ENCODE measurements at regions not wholly inside any gene's neighbourhood (a gene's known extent, or its start where the extent isn't known, plus 50 kb on each side); places are given as distances from the start of the nearest gene placed in this dataset.
A peak's percentile ranks its signal among the peaks of the same experiment; 100 is the strongest.

GRCh38 chr12:94077209-94077608 lies 71.2 kb upstream of the PLXNC1 start:
- no peak for TF ChIP-seq Cebpa-rat (IDR thresholded peaks at IDR 0.05)
- no peaks in the 10 kb centered on the region for H3K9me3 ChIP-seq (replicated peaks in 1 of 11)

GRCh38 chr12:94078138-94078723 lies 70.1 kb upstream of the PLXNC1 start:
- no peaks in the 10 kb centered on the region for H3K27me3 ChIP-seq
- no peaks in the 10 kb centered on the region for H3K36me3 ChIP-seq
- peaks cover 8 to 30% (median 21%) of the 10 kb centered on the region in 10 experiments for H3K4me1 ChIP-seq
- no peak for TF ChIP-seq Cebpa-rat (IDR thresholded peaks at IDR 0.05)
- H3K9ac ChIP-seq: no peak overlapping the region
- no peak overlapping the region for H3K4me3 ChIP-seq
- H3K27ac ChIP-seq: no peak overlapping the region
- no peaks in the 10 kb centered on the region for H4K20me1 ChIP-seq
- H3K9me3 ChIP-seq (replicated peaks in 1 of 11): peaks cover 0 to 8% (median 0%) of the 10 kb centered on the region in 11 experiments; a peak in 3 of 22 replicates
- H3K4me2 ChIP-seq: peak overlapping the region in 5 of 11 experiments; percentile 1 to 10 (median 9); a peak in 5 of 22 replicates

More at GRCh38 chr12:94077209-94077608, 71.2 kb upstream of the PLXNC1 start:
- no peaks in the 10 kb centered on the region for H4K20me1 ChIP-seq
- H3K4me3 ChIP-seq: no peak overlapping the region
- no peaks in the 10 kb centered on the region for H3K36me3 ChIP-seq
- H3K4me2 ChIP-seq: no peak overlapping the region
- H3K27me3 ChIP-seq: no peaks in the 10 kb centered on the region
- H3K27ac ChIP-seq: no peak overlapping the region
- H3K4me1 ChIP-seq: peaks cover 8 to 30% (median 21%) of the 10 kb centered on the region in 10 experiments
- H3K9ac ChIP-seq: no peak overlapping the region

GRCh38 chr12:94078736-94079509 lies 69.5 kb upstream of the PLXNC1 start:
- peak overlapping the region in 2 of 11 experiments; percentile 9 to 10; a peak in 2 of 22 replicates for H3K4me2 ChIP-seq
- peaks cover 8 to 30% (median 21%) of the 10 kb centered on the region in 10 experiments for H3K4me1 ChIP-seq
- no peak overlapping the region for H3K9ac ChIP-seq
- H4K20me1 ChIP-seq: no peaks in the 10 kb centered on the region
- H3K27ac ChIP-seq: no peak overlapping the region
- H3K9me3 ChIP-seq (replicated peaks in 1 of 11): peaks cover 0 to 8% (median 0%) of the 10 kb centered on the region in 11 experiments; a peak in 4 of 22 replicates
- no peaks in the 10 kb centered on the region for H3K27me3 ChIP-seq
- TF ChIP-seq Cebpa-rat (IDR thresholded peaks at IDR 0.05): no peak
- H3K4me3 ChIP-seq: no peak overlapping the region
- H3K36me3 ChIP-seq: no peaks in the 10 kb centered on the region

GRCh38 chr12:94079566-94080340 lies 68.6 kb upstream of the PLXNC1 start:
- no peaks in the 10 kb centered on the region for H3K27me3 ChIP-seq
- peaks cover 0 to 11% (median 4%) of the 10 kb centered on the region in 11 experiments; a peak in 6 of 22 replicates for H3K9me3 ChIP-seq (replicated peaks in 1 of 11)
- H3K4me3 ChIP-seq: no peak overlapping the region
- peak overlapping the region in 3 of 11 experiments; percentile 4 to 12 (median 10); a peak in 3 of 22 replicates for H3K4me2 ChIP-seq
- TF ChIP-seq Cebpa-rat (IDR thresholded peaks at IDR 0.05): peak in 9 of 11 experiments; percentile 21 to 87 (median 72); a peak in 12 of 22 replicates
- no peaks in the 10 kb centered on the region for H4K20me1 ChIP-seq
- H3K9ac ChIP-seq: no peak overlapping the region
- H3K36me3 ChIP-seq: no peaks in the 10 kb centered on the region
- H3K27ac ChIP-seq: no peak overlapping the region
- peaks cover 8 to 28% (median 21%) of the 10 kb centered on the region in 10 experiments for H3K4me1 ChIP-seq

GRCh38 chr12:94080341-94081009 lies 67.9 kb upstream of the PLXNC1 start:
- Histone ChIP-seq H3K9ac (no peak overlapping the region), H3K27ac (no peak overlapping the region), H4K20me1 (no peaks in the 10 kb centered on the region), H3K27me3 (no peaks in the 10 kb centered on the region), H3K36me3 (no peaks in the 10 kb centered on the region), H3K4me1 (peaks cover 3 to 21% (median 14%) of the 10 kb centered on the region in 10 experiments), H3K4me2 (0 out of 22 replicates have a peak overlapping the region, but pooled peaks of 2 of the 11 experiments have one; percentile 4 to 10), H3K4me3 (no peak overlapping the region), H3K9me3 (replicated peaks in 1 of 11) (peaks cover 3 to 17% (median 8%) of the 10 kb centered on the region in 11 experiments; a peak in 11 of 22 replicates)
- TF ChIP-seq Cebpa-rat (IDR thresholded peaks at IDR 0.05): peak in 2 of 11 experiments; percentile 1 to 4; a peak in 1 of 22 replicates

DNA sequence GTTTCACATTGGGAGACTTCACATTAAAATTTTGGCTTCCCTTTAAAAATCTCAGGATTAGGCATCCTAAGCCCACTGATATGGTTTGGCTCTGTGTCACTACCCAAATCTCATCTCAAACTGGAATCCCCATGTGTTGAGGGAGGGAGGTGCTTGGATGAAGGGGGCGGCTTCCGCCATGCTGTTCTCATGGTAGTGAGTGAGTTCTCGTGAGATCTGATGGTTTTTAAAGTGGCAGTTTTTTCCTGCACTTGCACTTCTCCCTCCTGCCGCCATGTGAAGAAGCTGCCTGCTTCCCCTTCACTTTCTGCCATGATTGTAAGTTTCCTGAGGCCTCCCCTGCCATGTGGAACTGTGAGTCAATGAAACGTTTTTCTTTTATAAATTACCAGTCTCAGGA lies 65.7 kb upstream of the PLXNC1 start:
- TF ChIP-seq Cebpa-rat (IDR thresholded peaks at IDR 0.05): no peak
- Histone ChIP-seq H3K4me2 (no peak overlapping the region), H3K36me3 (no peaks in the 10 kb centered on the region), H3K27me3 (no peaks in the 10 kb centered on the region), H3K9ac (no peak overlapping the region), H4K20me1 (no peaks in the 10 kb centered on the region), H3K9me3 (replicated peaks in 1 of 11) (peaks cover 3 to 28% (median 10%) of the 10 kb centered on the region in 11 experiments; a peak in 16 of 22 replicates), H3K4me3 (no peak overlapping the region), H3K4me1 (peaks cover 0 to 13% (median 5%) of the 10 kb centered on the region in 10 experiments; a peak in 9 of 20 replicates), H3K27ac (no peak overlapping the region)

DNA sequence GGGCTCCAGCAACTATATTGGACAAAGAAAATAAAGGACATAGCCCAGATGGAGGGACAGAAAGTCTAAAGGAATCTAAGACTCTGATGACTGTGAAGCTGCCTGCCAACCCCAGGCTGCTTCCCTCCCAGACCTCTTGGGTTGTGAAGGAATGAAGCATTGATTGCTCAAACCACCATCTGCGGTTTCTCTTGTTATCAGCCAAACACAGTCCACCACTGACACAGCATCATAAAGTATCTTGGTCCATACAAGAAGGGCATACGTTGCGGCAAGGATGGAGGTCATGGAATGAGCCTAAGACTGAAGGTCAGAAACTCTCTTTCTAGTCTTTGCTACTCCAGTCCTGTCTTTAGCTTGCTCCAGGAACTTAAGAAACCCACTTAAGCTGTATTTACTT lies 58.5 kb upstream of the PLXNC1 start:
- Histone ChIP-seq H3K4me2 (no peak overlapping the region), H4K20me1 (no peaks in the 10 kb centered on the region; a peak in 1 of 22 replicates), H3K9me3 (replicated peaks in 1 of 11) (peaks cover 0 to 20% (median 7%) of the 10 kb centered on the region in 11 experiments; a peak in 14 of 22 replicates), H3K4me3 (no peak overlapping the region), H3K9ac (no peak overlapping the region), H3K36me3 (no peaks in the 10 kb centered on the region), H3K27ac (no peak overlapping the region), H3K27me3 (no peaks in the 10 kb centered on the region), H3K4me1 (no peaks in the 10 kb centered on the region)
- TF ChIP-seq Cebpa-rat (IDR thresholded peaks at IDR 0.05): no peak

DNA sequence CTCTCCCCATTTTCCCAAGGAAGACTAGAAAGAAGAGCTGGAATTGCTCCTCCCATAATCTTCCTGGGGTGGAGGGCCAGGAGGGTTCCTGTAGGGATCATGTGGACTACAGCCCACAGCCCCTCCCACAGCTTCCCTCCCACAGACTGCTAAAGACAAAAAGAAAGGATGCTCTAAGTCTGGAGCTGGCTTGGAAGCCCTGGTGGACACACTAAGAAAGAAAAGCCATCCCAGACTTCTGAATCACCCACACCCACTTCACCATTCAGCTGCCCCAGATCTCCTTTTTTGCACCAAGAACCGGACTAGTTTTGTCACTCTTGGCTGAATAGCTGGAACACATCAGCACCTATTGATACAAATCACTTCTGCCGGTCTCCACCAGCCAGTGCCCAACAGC lies 56.8 kb upstream of the PLXNC1 start:
- TF ChIP-seq Cebpa-rat (IDR thresholded peaks at IDR 0.05): no peak
- no peak overlapping the region for H3K9ac ChIP-seq
- no peak overlapping the region for H3K4me3 ChIP-seq
- no peaks in the 10 kb centered on the region; a peak in 1 of 22 replicates for H4K20me1 ChIP-seq
- H3K9me3 ChIP-seq (replicated peaks in 1 of 11): peaks cover 0 to 9% (median 0%) of the 10 kb centered on the region in 11 experiments; a peak in 7 of 22 replicates
- no peak overlapping the region for H3K4me2 ChIP-seq
- H3K27me3 ChIP-seq: no peaks in the 10 kb centered on the region
- no peak overlapping the region for H3K27ac ChIP-seq
- H3K4me1 ChIP-seq: no peaks in the 10 kb centered on the region
- no peaks in the 10 kb centered on the region for H3K36me3 ChIP-seq

Data from BLaER1 treated with 17β-estradiol and CSF1 and Interleukin-3, amounts not matched to agents 10 nM and 100 nM (cell line).